ENCODE measurements at regions not wholly inside any gene's neighbourhood (a gene's known extent, or its start where the extent isn't known, plus 50 kb on each side); places are given as distances from the start of the nearest gene placed in this dataset.

DNA sequence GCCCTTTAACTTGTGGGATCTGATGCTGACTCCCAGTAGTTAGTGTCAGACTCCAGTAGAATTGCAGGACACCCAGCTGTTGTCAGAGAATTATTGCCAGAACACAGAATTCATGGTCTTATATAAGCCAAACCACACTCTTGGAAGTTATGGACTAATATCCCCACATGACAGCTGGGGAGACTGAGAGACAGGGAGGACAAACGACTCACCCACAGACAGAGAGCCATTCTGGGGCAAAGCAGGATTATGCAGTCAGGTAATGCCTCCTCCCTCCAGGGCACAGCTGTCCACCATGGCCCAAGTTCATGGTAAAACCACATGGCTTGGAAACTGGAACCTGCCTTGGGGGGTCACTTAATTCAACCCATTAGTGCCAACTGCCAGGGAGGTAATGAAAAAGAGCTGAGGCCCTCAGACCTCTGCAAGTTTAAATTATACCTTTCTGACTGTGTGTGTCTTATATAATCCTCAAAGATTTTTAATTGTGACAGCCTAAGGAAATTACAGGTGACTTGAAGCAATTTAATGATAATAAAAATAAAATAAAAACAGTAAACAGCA, 299.5 kb downstream of the BUD13 start:
- DNase-seq (ENCODE audit: low read depth), result no peak

- DNase-seq (ENCODE audit: low read depth), result no peak
Observed at GRCh38 chr11:116472651-116473050, 300.1 kb downstream of the BUD13 start.

GRCh38 chr11:116471608-116472256, 301.1 kb downstream of the BUD13 start:
- no peak for DNase-seq (ENCODE audit: low read depth)

DNA sequence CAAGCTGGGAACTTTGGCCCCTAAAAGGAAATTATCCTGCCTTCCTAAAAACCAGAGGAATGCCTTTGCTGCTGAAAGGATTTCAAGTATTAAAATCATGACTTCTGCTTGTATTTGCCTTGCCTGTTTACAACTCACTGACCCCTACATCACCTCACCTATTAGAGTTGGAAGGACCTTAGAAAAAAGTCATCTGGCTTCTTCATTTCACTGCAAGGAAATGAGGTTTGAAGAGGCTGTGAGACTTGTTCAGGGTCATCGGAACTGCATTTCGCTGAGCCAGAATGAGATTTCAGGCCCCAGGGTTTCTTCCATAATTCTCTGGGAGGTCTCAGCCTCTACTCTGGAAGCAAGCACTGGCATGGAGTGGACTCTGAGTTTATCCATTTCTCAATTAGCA, 304.1 kb downstream of the BUD13 start:
- no peak for DNase-seq (ENCODE audit: low read depth)

DNA sequence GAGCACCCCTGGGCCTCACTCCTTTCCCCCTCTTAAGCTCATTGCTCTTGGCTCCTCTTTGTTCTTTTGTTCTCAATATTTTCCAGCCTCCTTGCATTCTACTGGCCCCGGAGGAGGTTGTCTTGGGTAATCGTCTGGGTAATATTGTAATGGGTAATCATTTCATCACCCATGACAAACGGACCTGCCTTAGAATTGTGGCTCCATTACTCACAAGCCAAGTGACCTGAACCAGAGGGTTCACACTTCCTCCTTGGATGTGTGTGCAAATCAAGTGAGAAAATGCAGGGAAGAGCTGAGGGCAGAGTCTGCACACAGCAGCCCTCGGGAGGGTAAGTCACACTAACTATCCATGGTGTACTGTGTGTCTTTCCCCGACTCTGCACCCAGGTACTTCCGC, 305.0 kb downstream of the BUD13 start:
- no peak for DNase-seq (ENCODE audit: low read depth)

DNA sequence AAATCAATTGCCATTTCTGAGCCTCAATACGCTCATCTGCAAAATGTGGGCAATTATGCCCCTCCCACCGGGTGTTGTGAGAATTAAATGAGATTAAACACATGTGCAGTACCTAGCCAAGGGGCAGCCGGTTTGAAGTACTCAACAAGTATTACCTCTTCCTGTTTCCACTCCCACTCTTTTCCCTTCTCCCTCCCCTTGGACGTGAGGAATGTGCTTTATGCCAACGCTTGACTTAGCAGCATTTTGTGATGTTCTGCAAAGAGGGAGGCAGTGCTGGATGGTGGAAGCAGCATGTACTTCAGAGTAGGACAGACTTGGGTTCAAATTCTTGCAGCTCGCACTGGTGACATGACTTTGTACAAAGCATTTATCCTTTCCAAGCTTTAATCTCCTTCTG, 306.0 kb downstream of the BUD13 start:
- DNase-seq (ENCODE audit: low read depth), result no peak

DNA sequence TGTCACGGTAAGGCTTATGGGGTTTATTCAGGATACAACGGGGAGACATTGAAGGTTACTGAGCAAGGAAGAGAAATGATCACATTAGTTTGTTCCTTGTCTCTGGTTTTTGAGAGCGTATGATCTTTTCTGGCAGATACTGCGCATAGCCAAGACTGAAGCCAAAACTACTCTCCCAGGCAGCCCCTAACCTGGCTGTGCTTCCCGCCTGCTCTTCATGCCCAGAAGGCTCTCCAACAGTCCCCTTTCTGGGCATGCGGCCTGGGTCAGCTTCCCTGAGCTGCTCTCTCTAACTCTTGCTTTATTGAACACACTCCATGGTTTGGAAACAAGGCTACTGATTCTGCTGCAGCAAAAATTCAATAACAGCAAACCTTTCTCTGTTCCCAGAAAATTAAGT, 306.6 kb downstream of the BUD13 start:
- no peak for DNase-seq (ENCODE audit: low read depth)

- no peak for DNase-seq (ENCODE audit: low read depth)
Observed at GRCh38 chr11:116465056-116465455, 307.7 kb downstream of the BUD13 start.

- no peak for DNase-seq (ENCODE audit: low read depth)
Observed at GRCh38 chr11:116461789-116462188, 311.0 kb downstream of the BUD13 start.

DNA sequence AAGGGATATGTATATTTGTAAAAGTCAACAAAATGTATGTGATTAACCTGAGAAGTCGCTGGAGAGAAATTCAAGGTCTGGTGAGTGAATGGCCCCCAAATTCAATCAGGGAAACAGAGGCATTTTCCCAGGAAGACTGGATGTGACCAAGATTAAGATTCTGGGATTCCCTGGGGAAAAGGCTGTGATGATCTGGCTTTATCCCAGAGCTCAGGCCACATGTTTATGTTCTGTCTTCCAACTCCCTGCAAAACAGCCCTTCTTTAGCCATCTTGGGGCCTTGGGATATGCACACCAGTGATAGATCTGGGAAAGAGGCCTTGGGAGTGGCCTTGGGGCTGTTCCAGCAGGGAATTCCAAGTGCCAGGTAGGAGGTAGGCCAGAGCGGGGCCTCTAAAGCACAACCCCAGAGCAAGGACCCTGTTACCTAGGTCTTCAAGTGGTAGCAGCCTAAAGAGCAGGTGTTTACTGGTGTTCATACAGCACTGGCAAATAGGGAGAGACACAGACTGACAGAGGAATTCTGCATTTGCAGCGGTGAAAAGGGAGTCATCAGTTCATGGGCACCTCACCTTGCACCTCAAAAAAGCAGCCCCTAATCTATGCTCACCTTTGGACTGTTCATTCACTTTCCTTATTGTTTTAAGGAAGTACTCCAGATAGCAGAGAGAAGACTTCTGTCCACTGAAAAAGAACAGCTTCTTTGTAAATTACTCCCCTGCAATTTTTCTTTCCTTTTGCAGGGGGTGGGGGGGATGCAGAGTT, 312.4 kb downstream of the BUD13 start:
- DNase-seq (ENCODE audit: low read depth), result no peak

DNA sequence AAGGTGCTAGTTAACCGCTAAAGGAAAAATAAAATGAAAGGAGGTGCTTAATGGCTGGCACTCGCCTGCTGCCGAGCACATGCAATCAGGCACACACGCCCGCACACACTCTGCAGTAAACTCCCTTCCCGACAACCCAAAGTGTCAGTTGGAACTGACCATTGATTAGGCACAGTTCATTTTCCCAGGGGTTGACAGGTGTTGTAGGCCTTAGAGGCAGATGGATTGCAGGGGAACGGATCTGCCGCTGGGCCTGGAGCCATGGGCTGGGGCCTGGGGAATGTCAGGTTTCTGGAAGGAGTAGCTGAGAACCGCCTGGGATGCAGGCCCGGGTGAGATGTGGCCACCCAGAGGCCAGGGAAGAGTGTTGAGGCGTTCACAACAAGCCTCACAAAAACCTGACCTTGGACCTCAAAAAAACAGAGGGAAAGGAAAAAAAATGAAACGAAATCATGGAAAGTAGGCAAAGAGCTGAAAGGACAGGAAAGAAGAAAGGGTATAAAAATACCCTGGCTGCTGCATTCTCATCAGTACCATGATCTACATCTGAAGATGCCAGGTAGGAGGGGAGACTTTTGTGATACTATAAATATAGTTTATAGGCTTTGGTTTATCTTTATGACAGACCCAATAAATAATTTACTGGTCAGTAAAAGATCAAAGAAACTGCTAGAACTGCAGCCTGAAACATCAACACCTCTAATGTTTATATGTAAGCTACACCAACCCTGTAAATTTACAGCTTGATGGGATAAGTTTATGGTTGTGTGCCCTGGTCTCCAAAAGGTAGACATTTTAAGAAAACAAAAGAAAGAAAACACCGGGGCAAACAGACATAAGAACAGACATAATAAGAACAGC, 313.4 kb downstream of the BUD13 start:
- DNase-seq (ENCODE audit: low read depth), result no peak

GRCh38 chr11:116458546-116458945, 314.2 kb downstream of the BUD13 start:
- DNase-seq (ENCODE audit: low read depth), result no peak

- DNase-seq (ENCODE audit: low read depth), result no peak
Observed at GRCh38 chr11:116457336-116458007, 315.3 kb downstream of the BUD13 start.

DNA sequence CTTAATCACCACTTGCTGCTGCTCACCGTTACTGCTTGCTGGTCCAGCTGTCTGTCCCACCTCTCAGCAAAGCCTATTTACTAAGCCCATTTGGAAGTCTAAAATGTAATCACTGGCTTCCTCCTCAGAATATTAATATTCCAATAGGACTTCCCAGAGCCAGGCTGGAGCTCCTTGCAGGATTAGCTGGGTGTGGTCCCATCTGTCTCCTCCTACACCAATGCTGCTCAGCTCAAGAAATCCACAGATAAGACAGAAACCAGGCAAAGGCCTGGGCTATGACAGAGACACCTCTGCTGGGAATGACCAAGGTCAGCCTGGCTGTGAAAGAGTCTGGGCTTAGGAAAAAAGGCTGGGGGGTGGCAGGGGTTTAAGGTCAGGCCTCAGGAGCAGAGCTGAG, 317.8 kb downstream of the BUD13 start:
- no peak for DNase-seq (ENCODE audit: low read depth)

GRCh38 chr11:116454020-116454645, 318.7 kb downstream of the BUD13 start:
- no peak for DNase-seq (ENCODE audit: low read depth)

DNA sequence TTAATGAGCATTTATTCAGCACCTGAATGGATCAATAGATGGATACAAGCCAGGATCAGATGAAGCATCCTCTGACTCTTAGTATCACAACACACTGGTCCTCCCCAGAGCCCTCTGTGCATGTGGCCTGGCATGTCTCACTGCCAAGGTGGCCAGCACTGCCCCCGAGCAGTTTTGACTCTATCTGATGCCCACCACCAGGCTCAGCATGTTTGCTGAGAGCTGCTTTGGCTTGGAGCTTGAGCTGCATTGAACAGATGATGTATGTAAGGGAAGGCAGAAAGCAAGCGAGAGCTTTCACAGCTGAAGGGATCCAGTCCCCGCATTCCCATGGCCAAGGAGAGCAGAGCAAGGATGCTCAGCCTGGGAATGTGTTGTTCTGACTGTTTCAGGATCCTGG, 320.3 kb downstream of the BUD13 start:
- no peak for DNase-seq (ENCODE audit: low read depth)

DNA sequence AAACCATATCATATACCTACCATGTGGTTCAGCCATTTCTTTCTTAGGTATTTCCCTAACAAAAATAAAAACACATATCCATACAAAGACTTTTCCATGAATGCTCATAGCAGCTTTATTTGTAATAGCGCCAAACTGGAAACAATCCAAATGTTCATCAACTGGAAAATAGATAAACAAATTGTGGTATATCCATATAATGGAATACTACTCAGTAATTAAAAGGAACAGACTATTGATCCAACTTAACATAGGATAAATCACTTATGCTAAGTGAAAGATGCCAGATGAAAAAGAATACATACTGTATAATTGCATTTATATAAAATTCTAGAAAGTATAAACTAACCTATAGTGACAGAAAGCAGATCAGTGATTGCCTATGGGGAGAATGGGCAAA, 323.3 kb downstream of the BUD13 start:
- no peak for DNase-seq (ENCODE audit: low read depth)

DNA sequence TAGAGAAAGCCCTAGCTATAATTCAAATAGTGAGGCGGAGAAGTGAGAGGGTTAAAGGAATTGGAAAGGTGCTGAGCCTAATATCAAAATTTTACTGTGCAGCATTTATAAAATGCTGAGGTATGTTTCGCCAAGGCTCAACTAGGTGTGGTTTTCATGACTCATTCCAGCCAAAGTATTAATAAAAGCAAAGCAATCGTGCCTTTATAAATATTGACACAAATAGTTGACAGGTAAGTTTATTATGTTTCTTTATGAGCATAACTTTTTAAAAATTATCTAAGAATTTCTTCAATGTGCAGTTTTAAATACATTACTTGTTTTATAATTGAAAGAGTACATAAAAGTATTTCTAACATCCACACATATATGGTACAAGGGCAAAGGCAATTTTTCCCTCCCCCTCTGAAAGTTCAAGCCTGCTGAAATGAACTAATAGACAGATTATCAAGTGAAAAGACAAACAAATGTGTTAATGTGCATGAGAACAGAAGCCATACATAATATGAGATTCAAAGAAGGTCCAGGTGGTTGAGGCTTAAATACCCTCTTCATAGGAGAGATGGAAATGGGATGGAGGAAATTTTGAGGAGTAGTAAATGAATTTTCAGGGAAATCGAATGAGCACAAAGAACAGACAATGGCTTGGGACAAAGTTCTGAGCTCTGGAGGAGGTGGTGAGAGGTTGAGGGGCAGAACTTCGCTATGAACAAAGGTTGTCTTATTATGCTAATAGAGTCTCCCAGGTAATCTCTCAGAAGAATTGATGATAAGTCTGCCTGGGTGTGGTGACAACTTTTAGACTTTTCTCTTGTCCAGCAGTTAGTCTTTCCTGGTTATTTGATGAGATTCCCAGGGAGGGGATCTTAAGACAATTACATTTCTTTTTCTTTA, 326.5 kb downstream of the BUD13 start:
- no peak for DNase-seq (ENCODE audit: low read depth)

DNA sequence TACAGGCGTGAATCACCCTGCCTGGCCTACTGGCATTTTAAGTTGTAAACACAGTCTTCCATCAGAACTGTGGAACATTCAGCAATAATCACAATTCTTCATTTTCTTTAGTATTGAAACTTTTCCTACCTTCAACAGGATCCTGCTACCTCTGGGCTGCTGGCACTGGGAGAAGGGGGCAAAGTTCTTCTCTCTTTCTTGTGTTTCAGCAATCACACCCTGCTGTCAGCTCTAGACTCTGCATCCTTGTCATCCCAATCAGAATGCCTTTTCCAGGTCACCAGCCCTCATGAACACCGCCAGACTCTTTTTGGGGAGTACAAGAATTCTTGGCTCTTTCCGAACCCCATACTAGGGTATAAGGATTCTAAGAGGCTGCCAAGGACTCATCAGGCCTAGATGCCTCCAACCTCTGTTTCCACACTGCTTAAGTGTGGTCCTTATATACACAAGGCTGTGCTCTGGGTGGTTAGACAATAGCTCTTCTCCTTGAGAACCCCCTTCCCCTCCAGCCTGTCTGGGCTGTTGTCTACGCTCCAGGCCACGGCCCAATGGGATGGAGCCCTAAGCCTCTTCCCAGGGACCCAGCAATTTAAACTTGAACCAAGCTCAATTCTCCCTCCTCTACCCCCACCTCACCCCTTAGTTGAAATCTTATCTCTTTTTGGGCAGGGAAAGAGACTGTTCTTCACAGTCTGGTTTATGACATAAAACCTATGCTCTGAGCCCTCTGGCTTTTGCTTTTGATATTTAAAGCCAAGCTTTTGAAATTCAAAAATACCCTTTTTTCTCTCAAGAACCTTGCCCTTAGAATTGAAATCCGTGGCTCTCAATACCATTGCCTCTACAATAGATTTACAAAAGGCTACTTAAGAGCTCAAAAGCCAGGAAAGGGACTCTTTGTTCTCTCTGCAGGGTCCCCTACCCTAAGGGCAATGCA, 327.4 kb downstream of the BUD13 start:
- DNase-seq (ENCODE audit: low read depth), result no peak
